Stimulated activated CD8-positive, alpha-beta memory T cell treated with anti-CD3 and anti-CD28 coated beads, Interleukin-15, amount 100 ng/mL, for 48 hours (primary cell): ENCODE measurements at regions not wholly inside any gene's neighbourhood (a gene's known extent, or its start where the extent isn't known, plus 50 kb on each side); places are given as distances from the start of the nearest gene placed in this dataset.
"Not testable (repeated sequence)": the region's sequence is repeated elsewhere in the genome, so short reads cannot be mapped to it uniquely, and the experiment has no call there.

Experiments used
- DNase-seq, 2 donors: peaks; one replicate each; pipeline ENCODE4 v3.0.0-alpha.2; 2020; ENCODE audit warnings: low read depth in 2 of 2

GRCh38 chr9:108411632-108412031 lies 444.2 kb downstream of the ACTL7B start:
- no peak for DNase-seq

- DNase-seq = no peak
Observed at GRCh38 chr9:108410161-108410560, 445.6 kb downstream of the ACTL7B start.

- DNase-seq = no peak
Observed at GRCh38 chr9:108400297-108400696, 455.5 kb downstream of the ACTL7B start.

- no peak for DNase-seq
Observed at GRCh38 chr9:108399851-108400250, 455.9 kb downstream of the ACTL7B start.

- DNase-seq = no peak
Observed at GRCh38 chr9:108397286-108397685, 458.5 kb downstream of the ACTL7B start.

GRCh38 chr9:108396611-108397010 lies 459.2 kb downstream of the ACTL7B start:
- no peak for DNase-seq

GRCh38 chr9:108396193-108396592 lies 459.6 kb downstream of the ACTL7B start:
- no peak for DNase-seq

GRCh38 chr9:108395421-108395820 lies 460.4 kb downstream of the ACTL7B start:
- DNase-seq = no peak

- no peak for DNase-seq
Observed at GRCh38 chr9:108394726-108395125, 461.1 kb downstream of the ACTL7B start.

- not testable (repeated sequence) for DNase-seq
Observed at GRCh38 chr9:108393481-108394001, 462.2 kb downstream of the ACTL7B start.

GRCh38 chr9:108392877-108393276 lies 462.9 kb downstream of the ACTL7B start:
- DNase-seq = no peak

GRCh38 chr9:108389056-108389455 lies 466.7 kb downstream of the ACTL7B start:
- no peak for DNase-seq

- no peak for DNase-seq
Observed at GRCh38 chr9:108386859-108387384, 468.9 kb downstream of the ACTL7B start.

GRCh38 chr9:108386032-108386431 lies 469.8 kb downstream of the ACTL7B start:
- no peak for DNase-seq

- no peak for DNase-seq
Observed at GRCh38 chr9:108383796-108384195, 472.0 kb downstream of the ACTL7B start.

- DNase-seq = no peak
Observed at GRCh38 chr9:108382310-108382709, 473.5 kb downstream of the ACTL7B start.

- DNase-seq = no peak
Observed at GRCh38 chr9:108377881-108378280, 477.9 kb downstream of the ACTL7B start.

GRCh38 chr9:108377382-108377781 lies 478.4 kb downstream of the ACTL7B start:
- DNase-seq = no peak

- DNase-seq = no peak
Observed at GRCh38 chr9:108376140-108376539, 479.6 kb downstream of the ACTL7B start.

GRCh38 chr9:108374626-108375025 lies 481.2 kb downstream of the ACTL7B start:
- DNase-seq = no peak

- no peak for DNase-seq
Observed at GRCh38 chr9:108367188-108367587, 488.6 kb downstream of the ACTL7B start.

- no peak for DNase-seq
Observed at GRCh38 chr9:108363311-108363710, 492.5 kb downstream of the ACTL7B start.

- DNase-seq = no peak
Observed at GRCh38 chr9:108360304-108360703, 495.5 kb downstream of the ACTL7B start.

- DNase-seq = no peak
Observed at GRCh38 chr9:108356806-108357205, 499.0 kb downstream of the ACTL7B start.
